GM21576 (cell line): ENCODE measurements at regions not wholly inside any gene's neighbourhood (a gene's known extent, or its start where the extent isn't known, plus 50 kb on each side); places are given as distances from the start of the nearest gene placed in this dataset.
"Not testable (repeated sequence)": the region's sequence is repeated elsewhere in the genome, so short reads cannot be mapped to it uniquely, and the experiment has no call there.

ENCODE experiments used
- ATAC-seq: cut with Tn5 transposase; IDR thresholded peaks from one replicate; pipeline ENCODE4 v1.9.1; 2021; ENCODE audit warnings: mild to moderate bottlenecking, moderate library complexity; ENCODE audit not compliant: unreplicated experiment

- ATAC-seq, result no peak
Measured at GRCh38 chr5:96528826-96529474, 95.9 kb upstream of the PCSK1 start.

DNA sequence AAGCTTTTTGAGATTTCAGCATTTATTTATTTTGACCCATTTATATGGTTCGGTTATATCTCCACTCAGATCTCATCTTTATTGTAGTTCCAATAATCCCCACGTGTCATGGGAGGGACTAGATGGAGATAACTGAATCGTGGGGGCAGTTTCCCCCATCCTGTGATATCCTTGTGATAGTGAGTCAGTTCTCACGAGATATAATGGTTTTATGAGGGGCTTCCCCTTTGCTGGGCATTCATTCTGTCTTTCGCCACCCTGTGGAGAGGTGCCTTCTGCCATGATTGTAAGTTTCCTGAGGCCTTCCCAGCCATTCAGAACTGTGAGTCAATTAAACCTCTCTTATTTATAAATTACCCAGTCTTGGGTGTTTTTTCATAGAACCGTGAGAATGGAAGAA is 96.5 kb upstream of the PCSK1 start:
- ATAC-seq, result no peak

- ATAC-seq, result no peak
Measured at GRCh38 chr5:96530901-96531300, 97.9 kb upstream of the PCSK1 start.

DNA sequence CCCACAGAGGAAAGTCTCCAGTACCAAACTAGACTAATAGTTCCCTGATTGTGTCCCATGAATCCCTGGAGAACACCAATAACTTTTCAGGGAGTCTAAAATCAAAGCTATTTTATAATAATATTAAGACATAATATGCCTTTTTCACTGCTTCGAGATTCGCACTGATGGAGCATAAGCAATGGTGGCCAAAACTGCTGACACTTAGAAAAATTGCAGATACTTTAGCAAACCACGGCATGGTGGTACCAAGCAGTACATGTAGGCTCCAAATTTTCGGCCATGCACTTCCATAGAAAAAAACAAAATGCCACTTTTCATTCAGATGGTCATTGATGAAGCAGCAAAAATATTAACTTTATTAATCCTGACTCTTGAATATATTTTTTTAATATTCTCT is 100.3 kb upstream of the PCSK1 start:
- no peak for ATAC-seq

DNA sequence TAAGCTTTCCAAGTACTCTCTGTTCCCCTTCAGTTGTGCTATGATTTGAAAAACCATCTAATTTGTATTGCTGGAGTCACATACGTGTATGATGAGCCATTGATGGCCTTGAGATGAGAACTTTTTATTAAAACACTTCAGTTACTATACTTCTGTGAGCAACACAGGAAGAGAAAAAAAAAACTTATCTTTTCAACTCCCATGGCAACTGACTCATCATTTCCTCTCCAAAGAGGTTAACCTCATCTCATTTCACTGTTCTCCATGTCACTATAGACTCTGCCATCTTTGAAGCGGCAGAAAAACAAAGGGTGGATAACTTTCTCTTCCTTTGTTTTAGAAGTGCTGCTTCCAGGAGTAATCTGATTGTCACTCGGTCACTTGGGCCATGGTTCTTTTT is 104.3 kb upstream of the PCSK1 start:
- ATAC-seq, result no peak

DNA sequence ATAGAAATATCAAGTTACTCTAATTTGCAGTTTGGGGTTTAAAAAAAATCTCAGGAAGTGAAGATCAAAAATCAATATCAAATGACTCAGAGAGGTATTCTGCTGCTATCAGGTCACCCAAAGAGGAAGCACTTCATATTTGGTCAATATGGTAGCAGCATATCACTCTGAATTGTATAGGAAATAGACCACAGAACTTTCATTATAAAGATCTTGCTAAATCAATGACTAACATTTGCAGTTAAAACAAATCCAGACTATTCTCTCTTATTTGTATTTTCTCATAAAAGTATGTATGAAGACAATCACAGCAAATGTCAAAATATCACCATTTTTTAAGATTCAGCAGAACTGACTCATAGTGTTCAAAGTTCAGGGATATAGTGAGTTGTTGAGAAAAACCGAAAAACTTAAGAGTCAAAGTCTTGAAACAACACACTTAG is 105.8 kb upstream of the PCSK1 start:
- ATAC-seq, result no peak

DNA sequence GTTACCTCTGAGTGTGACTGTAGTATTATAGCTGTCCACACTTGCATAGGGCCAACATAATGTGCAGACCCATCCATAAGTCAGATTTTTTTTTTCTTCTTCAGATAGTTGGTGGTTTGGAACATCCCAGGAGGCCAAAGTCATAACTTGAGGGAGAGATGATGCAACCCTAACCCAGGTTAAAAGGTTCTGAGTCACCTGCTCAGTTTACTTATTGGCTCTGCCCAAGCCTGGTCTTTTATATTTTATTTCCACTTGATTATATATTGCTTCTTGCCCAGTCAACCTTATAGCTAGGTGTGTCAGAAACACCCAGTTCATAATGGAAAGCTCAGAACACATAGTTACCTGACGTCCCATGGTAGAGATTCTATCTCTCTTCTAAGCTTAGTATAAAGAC is 113.1 kb upstream of the PCSK1 start:
- ATAC-seq, result no peak

- ATAC-seq, result no peak
Measured at GRCh38 chr5:96547486-96547885, 114.4 kb upstream of the PCSK1 start.

DNA sequence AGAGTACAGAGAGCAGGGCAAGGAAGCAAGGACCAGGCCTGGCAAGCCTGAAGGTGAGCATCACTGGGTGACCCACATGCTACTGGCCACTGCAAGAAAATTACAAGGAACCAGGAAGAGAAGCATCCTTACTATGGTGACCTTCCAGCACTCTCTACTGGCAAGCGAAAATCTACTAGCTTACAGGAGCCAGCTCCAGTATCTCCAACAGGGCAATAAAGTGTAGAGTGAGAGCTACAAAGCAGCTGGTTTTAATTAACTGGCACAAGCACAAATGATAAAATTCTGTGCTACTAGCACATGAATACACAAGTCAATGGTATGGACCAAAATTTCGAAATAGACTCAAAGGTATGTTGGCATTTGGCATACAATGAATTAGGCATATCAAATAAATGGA is 113.3 kb upstream of the CAST start:
- ATAC-seq, result no peak

GRCh38 chr5:96560857-96561256 is 101.3 kb upstream of the CAST start:
- ATAC-seq, result not testable (repeated sequence)

- no peak for ATAC-seq
Measured at GRCh38 chr5:96562614-96563013, 99.6 kb upstream of the CAST start.

DNA sequence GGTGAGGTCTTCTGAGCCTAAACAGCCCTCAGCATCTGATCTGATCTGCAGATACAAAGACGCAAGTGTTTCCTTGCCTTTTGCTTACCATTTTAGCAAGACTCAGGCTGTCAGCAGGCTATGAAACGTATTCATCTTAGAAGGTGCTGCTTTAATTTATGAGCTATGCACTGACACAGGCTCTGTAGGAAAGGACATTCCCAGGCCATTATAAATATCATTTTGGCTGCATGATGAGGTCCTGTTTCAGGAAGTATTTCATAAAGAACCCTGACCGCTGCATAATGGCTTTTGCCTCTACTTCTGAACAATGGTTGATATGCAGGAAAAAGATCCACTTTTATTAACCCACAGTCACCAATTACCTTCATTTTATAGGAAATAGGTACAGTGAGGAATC is 98.4 kb upstream of the CAST start:
- no peak for ATAC-seq

DNA sequence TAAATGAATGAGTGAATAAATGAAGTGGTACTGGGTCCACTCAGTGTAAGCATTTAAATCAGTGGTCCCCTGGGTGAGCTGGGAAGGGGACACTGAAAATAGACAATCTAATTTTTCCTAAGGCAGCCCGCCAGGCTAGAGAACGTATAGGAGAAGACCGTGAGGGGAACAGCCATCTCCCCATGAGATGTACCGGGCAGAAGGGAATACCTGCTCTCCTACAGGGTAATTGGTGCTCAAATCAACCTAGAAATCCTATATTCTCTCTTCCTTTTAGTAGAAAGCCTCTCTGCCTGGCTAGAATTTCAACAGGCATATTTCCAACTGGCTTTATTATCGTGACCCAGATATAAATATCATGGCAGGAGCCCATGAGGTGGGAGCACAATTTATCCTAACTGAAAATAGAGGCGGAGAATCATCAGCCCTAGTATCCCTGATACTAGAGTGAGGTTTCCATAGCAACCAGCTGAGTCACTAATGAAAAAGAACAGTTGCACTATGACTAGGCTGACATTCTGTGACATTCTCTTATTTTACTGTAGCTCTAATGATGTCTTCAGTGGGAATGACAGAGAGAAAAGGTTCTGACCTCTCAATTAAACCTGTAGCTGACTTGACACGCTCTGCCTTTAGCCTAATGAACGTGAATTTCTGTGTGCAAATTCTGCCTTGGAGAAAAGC is 96.5 kb upstream of the CAST start:
- ATAC-seq, result peak; percentile 54

DNA sequence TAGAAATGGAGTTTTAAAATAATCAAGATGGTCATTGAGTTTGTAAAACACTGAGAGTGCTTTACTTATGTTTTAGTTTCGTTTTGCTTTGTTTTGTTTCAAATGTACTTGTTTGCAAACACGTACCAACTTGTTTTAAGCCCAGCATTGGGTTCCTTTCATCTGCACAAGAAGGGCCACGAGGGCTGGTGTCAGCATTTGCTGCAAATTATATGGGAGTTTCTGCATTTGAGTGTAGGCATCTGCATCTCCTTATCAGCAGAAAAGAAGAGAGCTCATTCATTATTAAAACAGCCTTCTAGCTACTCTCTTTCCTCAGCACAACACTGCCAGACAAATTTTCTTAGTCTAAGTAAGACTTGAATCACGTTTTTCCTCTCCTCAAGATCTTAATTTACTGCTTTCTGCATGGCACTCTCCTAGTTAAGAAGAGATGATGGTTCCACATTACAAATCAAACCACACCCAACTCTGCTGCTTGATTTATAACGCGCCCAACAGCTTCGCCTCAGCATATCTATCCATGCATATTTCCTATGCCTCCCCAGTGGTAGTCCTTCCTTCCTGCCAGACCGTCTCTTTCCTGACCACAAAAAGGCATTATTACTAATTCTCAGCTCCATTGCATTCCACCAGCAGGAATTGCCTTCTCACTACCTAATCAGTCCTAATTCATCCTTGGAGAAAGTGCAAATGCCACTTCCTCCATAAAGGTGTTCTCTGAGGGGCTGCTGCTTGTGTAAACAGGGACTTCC is 95.2 kb upstream of the CAST start:
- ATAC-seq, result no peak

DNA sequence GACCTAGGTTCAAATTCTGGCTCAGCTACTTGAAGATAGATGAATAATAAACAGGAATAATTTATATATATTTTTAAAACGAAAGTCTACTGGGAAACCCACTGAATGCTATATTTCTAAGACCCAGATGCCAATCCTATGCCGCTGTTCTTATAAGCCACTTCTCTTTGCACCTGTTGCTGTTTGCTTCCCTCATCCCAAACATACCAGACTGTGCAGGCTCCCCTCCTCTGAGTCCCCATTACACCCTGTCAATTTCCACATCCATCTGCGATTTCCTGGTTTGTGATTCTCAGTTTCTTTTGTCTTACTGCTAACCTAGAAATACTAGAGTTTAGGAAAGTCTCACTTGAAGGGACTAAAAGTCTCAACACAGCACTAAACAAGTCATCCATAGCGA is 92.8 kb upstream of the CAST start:
- ATAC-seq, result no peak

- no peak for ATAC-seq
Measured at GRCh38 chr5:96569770-96570169, 92.4 kb upstream of the CAST start.

DNA sequence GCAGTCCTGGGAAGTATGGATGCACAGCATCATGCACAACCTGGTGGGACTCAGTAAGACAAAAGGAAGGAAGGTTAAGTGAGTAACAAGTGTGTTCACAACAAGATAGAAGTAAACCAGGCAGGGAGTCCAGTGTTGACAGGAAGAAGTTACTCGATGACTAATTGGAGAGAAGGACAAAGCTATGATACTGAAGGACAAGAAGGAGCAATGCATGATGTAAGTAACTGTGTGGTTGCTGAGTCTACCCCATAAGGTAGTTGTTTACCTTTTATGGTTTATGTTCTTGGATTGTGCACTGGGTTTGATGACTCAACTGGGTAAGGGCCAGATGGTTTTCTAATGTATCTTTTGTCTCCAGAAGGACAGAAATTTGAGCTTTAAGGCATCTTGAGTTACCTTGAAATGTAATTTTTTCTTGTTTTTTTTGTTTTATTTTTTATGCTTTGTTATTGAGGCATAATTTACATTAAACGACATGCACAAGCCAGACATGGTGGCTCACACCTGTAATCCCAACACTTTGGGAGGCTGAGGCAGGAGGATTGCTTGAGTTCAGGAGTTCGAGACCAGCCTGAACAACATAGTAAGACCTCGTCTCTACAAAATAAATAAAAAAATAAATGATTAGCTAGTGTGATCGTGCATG is 89.2 kb upstream of the CAST start:
- ATAC-seq, result no peak

DNA sequence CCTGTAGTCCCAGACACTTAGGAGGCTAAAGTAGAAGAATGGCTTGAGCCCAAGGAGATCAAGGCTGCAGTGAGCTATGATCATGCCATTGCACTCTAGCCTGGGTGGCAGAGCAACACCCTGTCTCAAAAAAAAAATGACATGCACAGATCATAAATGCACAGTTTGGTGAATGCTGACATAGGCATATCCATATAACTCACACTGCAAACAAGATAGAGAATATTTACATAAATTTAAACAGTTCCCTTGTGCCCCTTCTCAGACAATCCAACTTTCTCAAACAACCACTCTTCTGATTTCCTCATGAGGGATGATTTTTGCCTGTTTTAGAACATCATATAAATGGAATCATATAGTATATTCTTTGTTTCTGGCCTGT is 88.7 kb upstream of the CAST start:
- ATAC-seq, result no peak

GRCh38 chr5:96576876-96577275 is 85.3 kb upstream of the CAST start:
- ATAC-seq, result no peak

DNA sequence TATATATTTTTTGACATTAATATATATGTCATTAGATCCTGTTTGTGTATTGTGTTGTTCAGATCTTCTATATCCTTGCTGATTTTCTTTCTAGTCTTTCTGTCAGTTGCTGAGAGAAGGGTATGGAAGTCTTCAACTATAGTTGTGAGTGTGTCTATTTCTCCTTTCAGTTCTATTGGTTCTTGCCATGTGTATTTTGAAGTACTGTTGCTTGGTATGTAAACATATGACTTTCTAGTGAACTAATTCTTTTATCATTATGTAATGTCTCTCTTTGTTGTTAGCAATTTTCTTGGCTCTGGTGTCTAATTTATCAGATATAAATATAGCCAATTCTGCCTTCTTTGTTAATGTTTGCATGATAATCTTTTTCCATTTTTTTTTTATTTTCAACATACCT is 84.3 kb upstream of the CAST start:
- ATAC-seq, result no peak

- ATAC-seq, result no peak
Measured at GRCh38 chr5:96579711-96580110, 82.5 kb upstream of the CAST start.

DNA sequence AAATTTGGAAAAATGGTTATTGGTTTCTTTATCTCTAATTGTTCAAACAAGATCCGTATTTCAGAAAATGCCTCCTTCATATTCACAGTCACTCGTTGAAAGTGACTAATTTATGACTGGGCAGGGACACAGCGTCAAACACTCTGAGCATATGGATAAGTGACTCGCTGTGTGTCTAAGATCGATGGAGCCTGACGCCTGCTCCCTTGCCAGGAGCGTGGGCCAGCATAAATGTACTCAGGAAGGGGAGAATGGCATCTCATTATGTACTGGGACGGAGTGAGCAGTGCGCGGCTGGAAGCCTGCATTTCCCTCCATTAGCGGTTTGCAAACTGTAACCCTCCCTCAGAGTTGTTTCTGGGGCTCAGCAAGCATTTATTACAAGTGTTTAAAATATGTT is 79.8 kb upstream of the CAST start:
- ATAC-seq, result no peak
